Stomach (tissue), 4 donors: ENCODE measurements at regions not wholly inside any gene's neighbourhood (a gene's known extent, or its start where the extent isn't known, plus 50 kb on each side); places are given as distances from the start of the nearest gene placed in this dataset.
"Not testable (repeated sequence)": the region's sequence is repeated elsewhere in the genome, so short reads cannot be mapped to it uniquely, and the experiment has no call there.

Experiments used
- CTCF ChIP-seq, 7 experiments: fragments of 450-650 bp in 4 of 7; fragments of 200-600 bp in 3 of 7; sonication (generic) in 3 of 7; IDR thresholded peaks; one replicate each; pipeline ENCODE4 v1.5.1; 2016 to 2019; ENCODE audit warnings: antibody characterized with exemption in 7 of 7, control low read depth in 2 of 7, mild to moderate bottlenecking in 1 of 7
- POLR2A ChIP-seq, 4 donors: fragments of 450-650 bp; IDR thresholded peaks; one replicate each; pipeline ENCODE4 v1.6.1; 2016; ENCODE audit warnings: antibody characterized with exemption in 4 of 4, control low read depth in 2 of 4, mild to moderate bottlenecking in 1 of 4, moderate library complexity in 1 of 4
- POLR2AphosphoS5 ChIP-seq, 3 donors: sonication (generic); formaldehyde crosslinking; IDR thresholded peaks; one replicate each; pipeline ENCODE4 v1.6.1; 2016; ENCODE audit warnings: antibody characterized with exemption in 3 of 3

- not testable (repeated sequence) for TF ChIP-seq CTCF, POLR2A, POLR2AphosphoS5 (IDR thresholded peaks at IDR 0.05)
Measured at GRCh38 chr3:144854020-144854419, 882.4 kb downstream of the DIPK2A start.
